Osteoblast (primary cell): ENCODE measurements at regions not wholly inside any gene's neighbourhood (a gene's known extent, or its start where the extent isn't known, plus 50 kb on each side); places are given as distances from the start of the nearest gene placed in this dataset.
A peak's percentile ranks its signal among the peaks of the same experiment; 100 is the strongest.
"Not testable (repeated sequence)": the region's sequence is repeated elsewhere in the genome, so short reads cannot be mapped to it uniquely, and the experiment has no call there.

Experiments used
- DNase-seq: peaks from one replicate; pipeline ENCODE4 v3.0.0; 2011; ENCODE audit warnings: low spot score, mixed read lengths; ENCODE audit not compliant: insufficient read length; ENCODE audit errors: missing footprints
- H2AFZ ChIP-seq: 2 replicates; pipeline ENCODE4 v1.6.0; 2011; ENCODE audit warnings: mild to moderate bottlenecking, low read length
- H3K27ac ChIP-seq: 2 replicates; pipeline ENCODE4 v1.5.1; 2011; ENCODE audit warnings: mild to moderate bottlenecking, low read depth, low read length, moderate library complexity
- H3K27me3 ChIP-seq: 2 replicates; pipeline ENCODE4 v1.6.0; 2012; ENCODE audit warnings: mild to moderate bottlenecking, control low read depth, inconsistent platforms, low read length, moderate library complexity; ENCODE audit not compliant: insufficient read depth
- H3K36me3 ChIP-seq: 2 replicates; pipeline ENCODE4 v1.5.1; 2011; ENCODE audit warnings: mild to moderate bottlenecking, low read length, control low read depth, moderate library complexity; ENCODE audit not compliant: insufficient read depth
- H3K4me1 ChIP-seq: 2 replicates; pipeline ENCODE4 v1.5.1; 2011; ENCODE audit warnings: mild to moderate bottlenecking, low read length, control low read depth, moderate library complexity; ENCODE audit not compliant: insufficient read depth
- H3K4me2 ChIP-seq: 2 replicates; pipeline ENCODE4 v1.6.0; 2011; ENCODE audit warnings: mild to moderate bottlenecking, low read length; ENCODE audit not compliant: insufficient read depth
- H3K4me3 ChIP-seq: fragments of 200-600 bp; sonication (generic); 3 replicates; pipeline ENCODE4 v1.5.1; 2012; ENCODE audit warnings: mild to moderate bottlenecking, low read length, inconsistent platforms; ENCODE audit not compliant: insufficient read depth
- H3K79me2 ChIP-seq: 2 replicates; pipeline ENCODE4 v1.6.0; 2012; ENCODE audit warnings: mild to moderate bottlenecking, low read length, control low read depth, inconsistent platforms; ENCODE audit not compliant: insufficient read depth
- H3K9me3 ChIP-seq: 2 replicates; pipeline ENCODE4 v1.5.1; 2011; ENCODE audit warnings: low read depth, low read length, control low read depth
- H4K20me1 ChIP-seq: 2 replicates; pipeline ENCODE4 v1.6.0; 2012; ENCODE audit warnings: mild to moderate bottlenecking, low read length, control low read depth; ENCODE audit not compliant: insufficient read depth
- CTCF ChIP-seq: IDR thresholded peaks from 2 replicates; pipeline ENCODE4 v1.5.1; 2011; ENCODE audit warnings: mild to moderate bottlenecking, low read depth, low read length, moderate library complexity; ENCODE audit errors: extremely low read depth

GRCh38 chr9:34760196-34761040 lies 50.5 kb upstream of the CCL21 start:
- not testable (repeated sequence) for H3K9me3 ChIP-seq, H3K4me2 ChIP-seq, H2AFZ ChIP-seq, H3K4me3 ChIP-seq, H3K79me2 ChIP-seq, H3K36me3 ChIP-seq, H4K20me1 ChIP-seq, H3K4me1 ChIP-seq, H3K27ac ChIP-seq
- peak; percentile 65 for TF ChIP-seq CTCF
- peak; percentile 14 for DNase-seq
- H3K27me3 ChIP-seq, result peaks cover 23% of the 10 kb centered on the region
